HCT116 (cell line): ENCODE measurements at regions not wholly inside any gene's neighbourhood (a gene's known extent, or its start where the extent isn't known, plus 50 kb on each side); places are given as distances from the start of the nearest gene placed in this dataset.

Experiments
- ATAC-seq: fragments of 200-7000 bp; cut with Tn5 transposase; 2 replicates; pipeline ENCODE4 v1.9.1; 2020; ENCODE audit warnings: mild to moderate bottlenecking, moderate library complexity
- BruUV-seq: library from RNA; stranded (reverse); fragments of 400-500 nt; replicated peaks from 2 replicates; lab custom pipeline; 2021; lab: Mats Ljungman, UMichigan
- CTCF ChIA-PET: fragments of 300-600 bp; sonication (Branson Sonifier 250); formaldehyde crosslinking; loops from one replicate; lab custom pipeline; 2021; ENCODE audit warnings: antibody characterized with exemption; lab: Charles Lee
- POLR2A ChIA-PET: fragments of 300-600, 350-600 bp; sonication (Branson Sonifier 250); formaldehyde crosslinking; loops from one replicate; lab custom pipeline; 2021; ENCODE audit warnings: antibody characterized with exemption; lab: Charles Lee
- RAD21 ChIA-PET, 2 experiments: fragments of 300-600 bp; sonication (Branson Sonifier 250); formaldehyde crosslinking; loops; one replicate each; lab custom pipeline; 2023; ENCODE audit warnings: low total read pairs in 2 of 2; ENCODE audit not compliant: uncharacterized antibody in 2 of 2, unreplicated experiment in 2 of 2, low non-redundant PET in 1 of 2; lab: Charles Lee
- DNase-seq: peaks from one replicate; pipeline ENCODE4 v3.0.0-alpha.2; 2010; ENCODE audit warnings: low read depth, low spot score
- H2AFZ ChIP-seq: fragments of 200-600 bp; shearing (Covaris generic), sonication (generic); 2 replicates; pipeline ENCODE4 v1.6.1; 2017; ENCODE audit warnings: low read depth, mixed run types, mixed read lengths, antibody characterized with exemption, low read length; ENCODE audit not compliant: poor library complexity, severe bottlenecking
- H3K27ac ChIP-seq: 2 replicates; pipeline ENCODE4 v1.5.1; 2012; ENCODE audit warnings: low read depth, low read length
- H3K27me3 ChIP-seq: fragments of 200-600 bp; sonication (generic); 2 replicates; pipeline ENCODE4 v1.6.1; 2016; ENCODE audit warnings: mixed run types, low read length, mixed read lengths; ENCODE audit not compliant: insufficient read depth
- H3K36me3 ChIP-seq, 2 experiments: fragments of 200-500 bp in 1 of 2; fragments of 200-600 bp in 1 of 2; sonication (Bioruptor generic) in 1 of 2; sonication (generic) in 1 of 2; 2 replicates each; pipeline versions ENCODE4 v1.5.1 to v1.6.1; 2014 to 2016; ENCODE audit warnings: low read length in 2 of 2, inconsistent platforms in 1 of 2, mixed read lengths in 1 of 2, mixed run types in 1 of 2; ENCODE audit not compliant: insufficient read depth in 2 of 2, control insufficient read depth in 1 of 2
- H3K4me1 ChIP-seq, 2 experiments: fragments of 200-600 bp in 1 of 2; sonication (generic) in 1 of 2; 2 replicates each; pipeline versions ENCODE4 v1.5.1 to v1.6.1; 2012 to 2017; ENCODE audit warnings: low read length in 2 of 2, inconsistent platforms in 1 of 2, mild to moderate bottlenecking in 1 of 2, mixed read lengths in 1 of 2, mixed run types in 1 of 2, moderate library complexity in 1 of 2; ENCODE audit not compliant: insufficient read depth in 2 of 2, control insufficient read depth in 1 of 2
- H3K4me2 ChIP-seq: fragments of 200-600 bp; sonication (generic); 2 replicates; pipeline ENCODE4 v1.6.1; 2017; ENCODE audit warnings: mixed run types, low read length, mixed read lengths
- H3K4me3 ChIP-seq, 2 experiments: fragments of 200-600 bp in 1 of 2; sonication (generic) in 1 of 2; replicated peaks in 1 of 2; 2 replicates each; pipeline ENCODE4 v1.5.1; 2011 to 2016; ENCODE audit warnings: low read length in 2 of 2, control low read depth in 1 of 2, low read depth in 1 of 2, mild to moderate bottlenecking in 1 of 2, mixed read lengths in 1 of 2, mixed run types in 1 of 2
- H3K79me2 ChIP-seq: fragments of 200-600 bp; sonication (generic); 2 replicates; pipeline ENCODE4 v1.6.1; 2017; ENCODE audit warnings: mild to moderate bottlenecking, mixed run types, low read length, moderate library complexity, mixed read lengths; ENCODE audit not compliant: insufficient read depth
- H3K9ac ChIP-seq: fragments of 200-600 bp; sonication (generic); 2 replicates; pipeline ENCODE4 v1.6.1; 2016; ENCODE audit warnings: low read length, mixed read lengths
- H3K9me2 ChIP-seq: fragments of 200-600 bp; sonication (generic), shearing (Covaris generic); 2 replicates; pipeline ENCODE4 v1.6.1; 2017; ENCODE audit warnings: mixed run types, mild to moderate bottlenecking, moderate library complexity; ENCODE audit not compliant: insufficient read depth
- H3K9me3 ChIP-seq, 2 experiments: fragments of 200-500 bp in 1 of 2; fragments of 200-600 bp in 1 of 2; sonication (Bioruptor generic) in 1 of 2; sonication (generic) in 1 of 2; 2 replicates each; pipeline ENCODE4 v1.6.1; 2014 to 2017; ENCODE audit warnings: low read length in 2 of 2, mixed read lengths in 2 of 2, inconsistent platforms in 1 of 2, low read depth in 1 of 2, mild to moderate bottlenecking in 1 of 2, mixed run types in 1 of 2, moderate library complexity in 1 of 2; ENCODE audit not compliant: control insufficient read depth in 1 of 2, insufficient read depth in 1 of 2
- H4K20me1 ChIP-seq: fragments of 200-600 bp; sonication (generic), shearing (Covaris generic); 2 replicates; pipeline ENCODE4 v1.6.1; 2017; ENCODE audit warnings: mixed run types, mild to moderate bottlenecking, moderate library complexity; ENCODE audit not compliant: insufficient read depth
- CBX3 ChIP-seq: IDR thresholded peaks from 2 replicates; pipeline ENCODE4 v1.6.1; 2012; ENCODE audit warnings: low read depth
- EGR1 ChIP-seq: IDR thresholded peaks from 2 replicates; pipeline ENCODE4 v1.6.1; 2012; ENCODE audit warnings: low read depth
- RAD21 ChIP-seq: IDR thresholded peaks from 2 replicates; pipeline ENCODE4 v1.6.1; 2012; ENCODE audit warnings: low read depth, mild to moderate bottlenecking
- YY1 ChIP-seq: IDR thresholded peaks from 2 replicates; pipeline ENCODE4 v1.6.1; 2011; ENCODE audit warnings: low read length, low read depth, moderate library complexity, mild to moderate bottlenecking; ENCODE audit not compliant: insufficient replicate concordance; ENCODE audit errors: extremely low read depth
- intact Hi-C: fragments of 100-400 bp; cut with micrococcal nuclease; formaldehyde crosslinking; loops from 2 replicates; pipeline ENCODE4 v1.10.0; 2022
- TF ChIP-seq, protein P1 (sequence below), 3 experiments: fragments of 200-600 bp in 1 of 3; sonication (generic) in 1 of 3; IDR thresholded peaks in 2 of 3; conservative IDR thresholded peaks in 1 of 3; 2 replicates each; pipeline ENCODE4 v1.5.1; 2012 to 2017; ENCODE audit warnings: low read depth in 2 of 3, low read length in 2 of 3, antibody characterized with exemption in 1 of 3, borderline replicate concordance in 1 of 3, control low read depth in 1 of 3, mild to moderate bottlenecking in 1 of 3, mixed read lengths in 1 of 3, mixed run types in 1 of 3, moderate library complexity in 1 of 3; ENCODE audit not compliant: insufficient read depth in 1 of 3
- TF ChIP-seq, protein P2 (sequence below): IDR thresholded peaks from 2 replicates; pipeline ENCODE4 v1.6.1; 2012

DNA sequence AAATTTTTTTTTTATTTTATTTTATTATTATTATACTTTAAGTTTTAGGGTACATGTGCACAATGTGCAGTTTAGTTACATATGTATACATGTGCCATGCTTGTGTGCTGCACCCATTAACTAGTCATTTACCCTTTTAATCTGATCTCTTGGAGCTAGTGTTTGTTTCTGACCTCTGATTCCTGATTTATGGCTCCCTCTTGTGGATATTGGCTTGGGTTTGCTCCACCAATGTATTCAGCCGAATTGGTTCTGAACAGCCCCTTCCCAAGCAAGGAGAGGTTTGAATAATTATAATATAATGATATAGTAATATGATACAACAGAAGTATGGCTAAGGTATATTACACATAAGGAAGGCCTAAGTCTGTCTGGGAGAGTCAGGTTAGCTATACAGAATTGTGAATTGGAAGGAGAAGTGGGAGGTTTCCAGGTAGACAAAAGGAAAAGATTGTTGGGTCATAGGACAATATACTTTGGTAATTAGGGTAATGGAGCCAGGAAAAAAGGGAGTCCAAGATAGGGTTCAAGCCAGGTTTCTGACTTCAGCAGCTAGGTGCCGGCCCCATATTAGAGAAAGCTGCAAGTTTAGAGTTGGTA lies 53.1 kb upstream of the HMCN1 start:
- intact Hi-C loops = loop anchor here (1.0 to 5.0 kb wide), 2 partner anchors 364 to 531 kb away; partner anchors contain the start of gene IVNS1ABP
- H3K4me1 ChIP-seq = no peaks in the 10 kb centered on the region
- no peaks in the 10 kb centered on the region for H3K9me2 ChIP-seq
- H3K27me3 ChIP-seq = no peaks in the 10 kb centered on the region
- H3K9me3 ChIP-seq = no peaks in the 10 kb centered on the region
- ChIA-PET CTCF (interaction anchor here (0.7 to 2.3 kb wide), 19 partner anchors 9 to 876 kb away, joined by 3 to 19 read pairs (median 5); partner anchors contain the start of genes HMCN1 and IVNS1ABP), POLR2A (interaction anchor here (0.8 to 1.3 kb wide), 2 partner anchors 361 to 364 kb away, joined by 3 read pairs; partner anchors contain the start of gene IVNS1ABP), RAD21 (interaction anchor here in 1 of 2 experiments (0.7 kb wide), 2 partner anchors 11 to 888 kb away, joined by 3 to 4 read pairs; no protein-coding TSS in a partner anchor)
- peak overlapping the region; percentile 66 for H2AFZ ChIP-seq
- no peaks in the 10 kb centered on the region for H4K20me1 ChIP-seq
- no peak overlapping the region for H3K4me2 ChIP-seq
- ATAC-seq (peak; percentile 85), DNase-seq (peak; percentile 45)
- TF ChIP-seq EGR1 = no peak
- TF ChIP-seq, protein P1, sequence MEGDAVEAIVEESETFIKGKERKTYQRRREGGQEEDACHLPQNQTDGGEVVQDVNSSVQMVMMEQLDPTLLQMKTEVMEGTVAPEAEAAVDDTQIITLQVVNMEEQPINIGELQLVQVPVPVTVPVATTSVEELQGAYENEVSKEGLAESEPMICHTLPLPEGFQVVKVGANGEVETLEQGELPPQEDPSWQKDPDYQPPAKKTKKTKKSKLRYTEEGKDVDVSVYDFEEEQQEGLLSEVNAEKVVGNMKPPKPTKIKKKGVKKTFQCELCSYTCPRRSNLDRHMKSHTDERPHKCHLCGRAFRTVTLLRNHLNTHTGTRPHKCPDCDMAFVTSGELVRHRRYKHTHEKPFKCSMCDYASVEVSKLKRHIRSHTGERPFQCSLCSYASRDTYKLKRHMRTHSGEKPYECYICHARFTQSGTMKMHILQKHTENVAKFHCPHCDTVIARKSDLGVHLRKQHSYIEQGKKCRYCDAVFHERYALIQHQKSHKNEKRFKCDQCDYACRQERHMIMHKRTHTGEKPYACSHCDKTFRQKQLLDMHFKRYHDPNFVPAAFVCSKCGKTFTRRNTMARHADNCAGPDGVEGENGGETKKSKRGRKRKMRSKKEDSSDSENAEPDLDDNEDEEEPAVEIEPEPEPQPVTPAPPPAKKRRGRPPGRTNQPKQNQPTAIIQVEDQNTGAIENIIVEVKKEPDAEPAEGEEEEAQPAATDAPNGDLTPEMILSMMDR (IDR thresholded peaks at IDR 0.05 in 2 of 3, conservative IDR thresholded peaks at IDR 0.05 in 1 of 3; ENCODE audit: borderline replicate concordance in 1 of 3, insufficient read depth in 1 of 3, low read depth in 2 of 3, low read length in 2 of 3) = peak; percentile 52 to 54 (median 53); a peak in 5 of 6 replicates
- TF ChIP-seq RAD21 = peak; percentile 79
- 0 out of 2 replicates have a peak, but pooled peaks have one; percentile 17 for TF ChIP-seq CBX3
- TF ChIP-seq YY1 = peak; percentile 42
- TF ChIP-seq, protein P2, sequence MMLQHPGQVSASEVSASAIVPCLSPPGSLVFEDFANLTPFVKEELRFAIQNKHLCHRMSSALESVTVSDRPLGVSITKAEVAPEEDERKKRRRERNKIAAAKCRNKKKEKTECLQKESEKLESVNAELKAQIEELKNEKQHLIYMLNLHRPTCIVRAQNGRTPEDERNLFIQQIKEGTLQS = no peak
- H3K36me3 ChIP-seq = no peaks in the 10 kb centered on the region
- no TSS peak for BruUV-seq
- no peak overlapping the region for H3K4me3 ChIP-seq
- no peaks in the 10 kb centered on the region for H3K79me2 ChIP-seq
- no peak overlapping the region for H3K27ac ChIP-seq
- H3K9ac ChIP-seq = no peak overlapping the region
